Left ventricle myocardium inferior (tissue), 1 donor: ENCODE measurements at regions not wholly inside any gene's neighbourhood (a gene's known extent, or its start where the extent isn't known, plus 50 kb on each side); places are given as distances from the start of the nearest gene placed in this dataset.

Source experiments
- DNase-seq: peaks from one replicate; pipeline ENCODE4 v3.0.0-alpha.2; 2020
- H3K27ac ChIP-seq: fragments of 200-600 bp; replicated peaks from 2 replicates; pipeline ENCODE4 v1.8.0; 2021
- H3K27me3 ChIP-seq: fragments of 200-600 bp; 2 replicates; pipeline ENCODE4 v1.8.0; 2021; ENCODE audit warnings: low read depth
- H3K36me3 ChIP-seq: fragments of 200-600 bp; 2 replicates; pipeline ENCODE4 v1.8.0; 2021
- H3K4me1 ChIP-seq: fragments of 200-600 bp; 2 replicates; pipeline ENCODE4 v1.8.0; 2021
- H3K4me3 ChIP-seq: fragments of 200-600 bp; 2 replicates; pipeline ENCODE4 v1.8.0; 2021; ENCODE audit warnings: mild to moderate bottlenecking, moderate library complexity
- H3K9me3 ChIP-seq: fragments of 200-600 bp; replicated peaks from 2 replicates; pipeline ENCODE4 v1.8.0; 2021
- CTCF ChIP-seq: fragments of 200-600 bp; IDR thresholded peaks from 2 replicates; pipeline ENCODE4 v1.8.0; 2021; ENCODE audit warnings: antibody characterized with exemption, mild to moderate bottlenecking, borderline replicate concordance
- intact Hi-C: fragments of 100-400 bp; cut with micrococcal nuclease; formaldehyde crosslinking; loops from one replicate; pipeline ENCODE4 v1.11.0; 2022
- donor health status: DM: no; HTN: yes; CAD: no; lungs with severe emphysema.

GRCh38 chr5:8897316-8897715 lies 648.6 kb downstream of the SEMA5A start:
- no peak for DNase-seq
- Histone ChIP-seq H3K27ac (no peak overlapping the region), H3K4me1 (no peaks in the 10 kb centered on the region), H3K9me3 (no peaks in the 10 kb centered on the region), H3K36me3 (no peaks in the 10 kb centered on the region), H3K27me3 (no peaks in the 10 kb centered on the region), H3K4me3 (no peak overlapping the region)
- intact Hi-C loops = no loop called here
- TF ChIP-seq CTCF = no peak

GRCh38 chr5:8905021-8905420 lies 640.9 kb downstream of the SEMA5A start:
- H3K27ac ChIP-seq = no peak overlapping the region
- H3K4me1 ChIP-seq = no peaks in the 10 kb centered on the region
- H3K9me3 ChIP-seq = peaks cover 5% of the 10 kb centered on the region
- no peaks in the 10 kb centered on the region for H3K36me3 ChIP-seq
- no peaks in the 10 kb centered on the region for H3K27me3 ChIP-seq
- TF ChIP-seq CTCF = no peak
- intact Hi-C loops = no loop called here
- no peak for DNase-seq
- no peak overlapping the region for H3K4me3 ChIP-seq

- intact Hi-C loops = no loop called here
- H3K27me3 ChIP-seq = no peaks in the 10 kb centered on the region
- no peak overlapping the region for H3K4me3 ChIP-seq
- DNase-seq = no peak
- peaks cover 5% of the 10 kb centered on the region for H3K9me3 ChIP-seq
- no peak overlapping the region for H3K27ac ChIP-seq
- no peak for TF ChIP-seq CTCF
- H3K36me3 ChIP-seq = no peaks in the 10 kb centered on the region
- no peaks in the 10 kb centered on the region for H3K4me1 ChIP-seq
Observed at GRCh38 chr5:8906303-8906967, 639.4 kb downstream of the SEMA5A start.

- intact Hi-C loops = no loop called here
- no peak for DNase-seq
- TF ChIP-seq CTCF = no peak
- H3K4me1 ChIP-seq = no peaks in the 10 kb centered on the region
- H3K27ac ChIP-seq = no peak overlapping the region
- peaks cover 5% of the 10 kb centered on the region for H3K9me3 ChIP-seq
- no peaks in the 10 kb centered on the region for H3K36me3 ChIP-seq
- no peaks in the 10 kb centered on the region for H3K27me3 ChIP-seq
- no peak overlapping the region for H3K4me3 ChIP-seq
Observed at GRCh38 chr5:8907168-8907868, 638.6 kb downstream of the SEMA5A start.

- H3K27ac ChIP-seq = no peak overlapping the region
- no peaks in the 10 kb centered on the region for H3K36me3 ChIP-seq
- H3K27me3 ChIP-seq = no peaks in the 10 kb centered on the region
- peaks cover 5% of the 10 kb centered on the region for H3K9me3 ChIP-seq
- H3K4me3 ChIP-seq = no peak overlapping the region
- H3K4me1 ChIP-seq = no peaks in the 10 kb centered on the region
- peak; percentile 58 for TF ChIP-seq CTCF
- intact Hi-C loops = no loop called here
- DNase-seq = no peak
Observed at GRCh38 chr5:8908055-8908683, 637.7 kb downstream of the SEMA5A start.
